T1000 (cell line): ENCODE measurements at regions not wholly inside any gene's neighbourhood (a gene's known extent, or its start where the extent isn't known, plus 50 kb on each side); places are given as distances from the start of the nearest gene placed in this dataset.
"Not testable (repeated sequence)": the region's sequence is repeated elsewhere in the genome, so short reads cannot be mapped to it uniquely, and the experiment has no call there.

Experiments used
- DNase-seq: peaks from one replicate; lab custom pipeline; 2025; ENCODE audit warnings: mixed read lengths; lab: John Stamatoyannopoulos, UW

- no peak for DNase-seq
These were observed 758.7 kb downstream of the CDH18 start for GRCh38 chr5:19229179-19229835.

GRCh38 chr5:19233573-19233972 lies 754.4 kb downstream of the CDH18 start:
- DNase-seq = no peak

- no peak for DNase-seq
These were observed 752.9 kb downstream of the CDH18 start for GRCh38 chr5:19235101-19235584.

GRCh38 chr5:19240170-19240569 lies 747.8 kb downstream of the CDH18 start:
- no peak for DNase-seq

- no peak for DNase-seq
These were observed 746.3 kb downstream of the CDH18 start for GRCh38 chr5:19241690-19242089.

GRCh38 chr5:19246191-19246590 lies 741.8 kb downstream of the CDH18 start:
- not testable (repeated sequence) for DNase-seq

GRCh38 chr5:19247302-19247701 lies 740.7 kb downstream of the CDH18 start:
- no peak for DNase-seq

- DNase-seq = no peak
These were observed 732.0 kb downstream of the CDH18 start for GRCh38 chr5:19256036-19256435.

- no peak for DNase-seq
These were observed 729.3 kb downstream of the CDH18 start for GRCh38 chr5:19258686-19259085.

- DNase-seq = no peak
These were observed 726.1 kb downstream of the CDH18 start for GRCh38 chr5:19261879-19262278.

- no peak for DNase-seq
These were observed 723.2 kb downstream of the CDH18 start for GRCh38 chr5:19264821-19265220.

GRCh38 chr5:19266791-19267190 lies 721.2 kb downstream of the CDH18 start:
- DNase-seq = no peak

- DNase-seq = no peak
These were observed 717.8 kb downstream of the CDH18 start for GRCh38 chr5:19270153-19270552.

GRCh38 chr5:19274578-19274977 lies 713.4 kb downstream of the CDH18 start:
- no peak for DNase-seq

GRCh38 chr5:19285286-19285685 lies 702.7 kb downstream of the CDH18 start:
- no peak for DNase-seq

GRCh38 chr5:19287548-19288277 lies 700.3 kb downstream of the CDH18 start:
- DNase-seq = not testable (repeated sequence)

GRCh38 chr5:19288311-19288710 lies 699.7 kb downstream of the CDH18 start:
- not testable (repeated sequence) for DNase-seq

- no peak for DNase-seq
These were observed 690.1 kb downstream of the CDH18 start for GRCh38 chr5:19297934-19298333.

- DNase-seq = no peak
These were observed 686.7 kb downstream of the CDH18 start for GRCh38 chr5:19301271-19301670.

- no peak for DNase-seq
These were observed 673.2 kb downstream of the CDH18 start for GRCh38 chr5:19314840-19315239.

- no peak for DNase-seq
These were observed 668.7 kb downstream of the CDH18 start for GRCh38 chr5:19319252-19319651.

- no peak for DNase-seq
These were observed 665.1 kb downstream of the CDH18 start for GRCh38 chr5:19322716-19323485.

GRCh38 chr5:19334278-19334677 lies 653.7 kb downstream of the CDH18 start:
- no peak for DNase-seq
